ENCODE measurements at regions not wholly inside any gene's neighbourhood (a gene's known extent, or its start where the extent isn't known, plus 50 kb on each side); places are given as distances from the start of the nearest gene placed in this dataset.
"Not testable (repeated sequence)": the region's sequence is repeated elsewhere in the genome, so short reads cannot be mapped to it uniquely, and the experiment has no call there.

GRCh38 chr17:27944546-27945332, 51.6 kb upstream of the LYRM9 start:
- H3K36me3 ChIP-seq (ENCODE audit: insufficient read depth, low read length) = no peaks in the 10 kb centered on the region
- H3K9ac ChIP-seq (ENCODE audit: low read depth, low read length) = no peak overlapping the region
- H3K27ac ChIP-seq (ENCODE audit: low read depth, low read length) = no peak overlapping the region
- WGBS = 83% methylated on average over 8 of the region's 8 CpGs
- H3K9me3 ChIP-seq (ENCODE audit: insufficient read depth, low read depth, low read length) = no peaks in the 10 kb centered on the region
- H3K4me3 ChIP-seq (ENCODE audit: low read length) = no peak overlapping the region
- peaks cover 12% of the 10 kb centered on the region for H3K4me1 ChIP-seq (ENCODE audit: insufficient read depth, low read length)
- H3K27me3 ChIP-seq (ENCODE audit: insufficient read depth, low read length) = no peaks in the 10 kb centered on the region

- Histone ChIP-seq H3K27ac (ENCODE audit: low read depth, low read length) (no peak overlapping the region), H3K4me3 (ENCODE audit: low read length) (no peak overlapping the region), H3K9ac (ENCODE audit: low read depth, low read length) (no peak overlapping the region), H3K36me3 (ENCODE audit: insufficient read depth, low read length) (no peaks in the 10 kb centered on the region), H3K9me3 (ENCODE audit: insufficient read depth, low read depth, low read length) (no peaks in the 10 kb centered on the region), H3K27me3 (ENCODE audit: insufficient read depth, low read length) (no peaks in the 10 kb centered on the region), H3K4me1 (ENCODE audit: insufficient read depth, low read length) (peaks cover 6% of the 10 kb centered on the region)
- 87% methylated on average over 6 of the region's 6 CpGs for WGBS
These were observed 52.1 kb upstream of the LYRM9 start for GRCh38 chr17:27945333-27945616.

- 87% methylated on average over 5 of the region's 5 CpGs for WGBS
- H3K36me3 ChIP-seq (ENCODE audit: insufficient read depth, low read length) = no peaks in the 10 kb centered on the region
- H3K4me1 ChIP-seq (ENCODE audit: insufficient read depth, low read length) = peaks cover 5% of the 10 kb centered on the region
- no peaks in the 10 kb centered on the region for H3K9me3 ChIP-seq (ENCODE audit: insufficient read depth, low read depth, low read length)
- no peak overlapping the region for H3K9ac ChIP-seq (ENCODE audit: low read depth, low read length)
- no peak overlapping the region for H3K27ac ChIP-seq (ENCODE audit: low read depth, low read length)
- H3K4me3 ChIP-seq (ENCODE audit: low read length) = no peak overlapping the region
- no peaks in the 10 kb centered on the region for H3K27me3 ChIP-seq (ENCODE audit: insufficient read depth, low read length)
These were observed 52.8 kb upstream of the LYRM9 start for GRCh38 chr17:27945953-27946352.

- WGBS = 98% methylated on average over 2 of the region's 2 CpGs
These were observed 53.3 kb upstream of the LYRM9 start for GRCh38 chr17:27946513-27946912.

GRCh38 chr17:27947005-27947406, 53.8 kb upstream of the LYRM9 start:
- Histone ChIP-seq H3K4me1 (ENCODE audit: insufficient read depth, low read length) (peaks cover 5% of the 10 kb centered on the region), H3K9me3 (ENCODE audit: insufficient read depth, low read depth, low read length) (no peaks in the 10 kb centered on the region), H3K4me3 (ENCODE audit: low read length) (no peak overlapping the region), H3K9ac (ENCODE audit: low read depth, low read length) (no peak overlapping the region), H3K36me3 (ENCODE audit: insufficient read depth, low read length) (no peaks in the 10 kb centered on the region), H3K27me3 (ENCODE audit: insufficient read depth, low read length) (no peaks in the 10 kb centered on the region), H3K27ac (ENCODE audit: low read depth, low read length) (no peak overlapping the region)
- WGBS = 69% methylated on average over 4 of the region's 4 CpGs

More at GRCh38 chr17:27946513-27946912, 53.3 kb upstream of the LYRM9 start:
- Histone ChIP-seq H3K36me3 (ENCODE audit: insufficient read depth, low read length) (no peaks in the 10 kb centered on the region), H3K9ac (ENCODE audit: low read depth, low read length) (no peak overlapping the region), H3K4me1 (ENCODE audit: insufficient read depth, low read length) (peaks cover 5% of the 10 kb centered on the region), H3K27me3 (ENCODE audit: insufficient read depth, low read length) (no peaks in the 10 kb centered on the region), H3K4me3 (ENCODE audit: low read length) (no peak overlapping the region), H3K9me3 (ENCODE audit: insufficient read depth, low read depth, low read length) (no peaks in the 10 kb centered on the region), H3K27ac (ENCODE audit: low read depth, low read length) (no peak overlapping the region)

GRCh38 chr17:27949304-27949703, 56.1 kb upstream of the LYRM9 start:
- Histone ChIP-seq H3K4me3 (ENCODE audit: low read length) (no peak overlapping the region), H3K4me1 (ENCODE audit: insufficient read depth, low read length) (peaks cover 6% of the 10 kb centered on the region), H3K9ac (ENCODE audit: low read depth, low read length) (no peak overlapping the region), H3K9me3 (ENCODE audit: insufficient read depth, low read depth, low read length) (no peaks in the 10 kb centered on the region), H3K36me3 (ENCODE audit: insufficient read depth, low read length) (no peaks in the 10 kb centered on the region), H3K27ac (ENCODE audit: low read depth, low read length) (no peak overlapping the region), H3K27me3 (ENCODE audit: insufficient read depth, low read length) (no peaks in the 10 kb centered on the region)
- WGBS = 69% methylated on average over 3 of the region's 3 CpGs

- H3K27me3 ChIP-seq (ENCODE audit: insufficient read depth, low read length); H3K9me3 ChIP-seq (ENCODE audit: insufficient read depth, low read depth, low read length); H3K27ac ChIP-seq (ENCODE audit: low read depth, low read length); H3K36me3 ChIP-seq (ENCODE audit: insufficient read depth, low read length); H3K9ac ChIP-seq (ENCODE audit: low read depth, low read length); H3K4me3 ChIP-seq (ENCODE audit: low read length): not testable (repeated sequence)
- peaks cover 10% of the 10 kb centered on the region for H3K4me1 ChIP-seq (ENCODE audit: insufficient read depth, low read length)
- 95% methylated on average over 7 of the region's 7 CpGs for WGBS
These were observed 57.1 kb upstream of the LYRM9 start for GRCh38 chr17:27950225-27950624.

GRCh38 chr17:27950995-27951394, 57.8 kb upstream of the LYRM9 start:
- Histone ChIP-seq H3K4me1 (ENCODE audit: insufficient read depth, low read length) (peaks cover 10% of the 10 kb centered on the region), H3K27ac (ENCODE audit: low read depth, low read length) (no peak overlapping the region), H3K9me3 (ENCODE audit: insufficient read depth, low read depth, low read length) (no peaks in the 10 kb centered on the region), H3K36me3 (ENCODE audit: insufficient read depth, low read length) (no peaks in the 10 kb centered on the region), H3K9ac (ENCODE audit: low read depth, low read length) (no peak overlapping the region), H3K4me3 (ENCODE audit: low read length) (no peak overlapping the region), H3K27me3 (ENCODE audit: insufficient read depth, low read length) (no peaks in the 10 kb centered on the region)
- 92% methylated on average over 5 of the region's 5 CpGs for WGBS

- no peaks in the 10 kb centered on the region for H3K36me3 ChIP-seq (ENCODE audit: insufficient read depth, low read length)
- H3K9ac ChIP-seq (ENCODE audit: low read depth, low read length) = no peak overlapping the region
- 89% methylated on average over 6 of the region's 6 CpGs for WGBS
- no peak overlapping the region for H3K4me3 ChIP-seq (ENCODE audit: low read length)
- no peaks in the 10 kb centered on the region for H3K27me3 ChIP-seq (ENCODE audit: insufficient read depth, low read length)
- no peaks in the 10 kb centered on the region for H3K9me3 ChIP-seq (ENCODE audit: insufficient read depth, low read depth, low read length)
- H3K27ac ChIP-seq (ENCODE audit: low read depth, low read length) = no peak overlapping the region
- peaks cover 14% of the 10 kb centered on the region for H3K4me1 ChIP-seq (ENCODE audit: insufficient read depth, low read length)
These were observed 58.7 kb upstream of the LYRM9 start for GRCh38 chr17:27951872-27952271.

- H3K36me3 ChIP-seq (ENCODE audit: insufficient read depth, low read length) = no peaks in the 10 kb centered on the region
- H3K9ac ChIP-seq (ENCODE audit: low read depth, low read length) = no peak overlapping the region
- no peak overlapping the region for H3K4me3 ChIP-seq (ENCODE audit: low read length)
- H3K27me3 ChIP-seq (ENCODE audit: insufficient read depth, low read length) = no peaks in the 10 kb centered on the region
- H3K9me3 ChIP-seq (ENCODE audit: insufficient read depth, low read depth, low read length) = no peaks in the 10 kb centered on the region
- 89% methylated on average over 7 of the region's 7 CpGs for WGBS
- no peak overlapping the region for H3K27ac ChIP-seq (ENCODE audit: low read depth, low read length)
- H3K4me1 ChIP-seq (ENCODE audit: insufficient read depth, low read length) = peaks cover 18% of the 10 kb centered on the region
These were observed 59.2 kb upstream of the LYRM9 start for GRCh38 chr17:27952366-27952765.

- H3K9me3 ChIP-seq (ENCODE audit: insufficient read depth, low read depth, low read length) = no peaks in the 10 kb centered on the region
- no peak overlapping the region for H3K27ac ChIP-seq (ENCODE audit: low read depth, low read length)
- H3K9ac ChIP-seq (ENCODE audit: low read depth, low read length) = no peak overlapping the region
- no peaks in the 10 kb centered on the region for H3K36me3 ChIP-seq (ENCODE audit: insufficient read depth, low read length)
- peaks cover 29% of the 10 kb centered on the region for H3K4me1 ChIP-seq (ENCODE audit: insufficient read depth, low read length)
- H3K27me3 ChIP-seq (ENCODE audit: insufficient read depth, low read length) = no peaks in the 10 kb centered on the region
- WGBS = 79% methylated on average over 8 of the region's 8 CpGs
- H3K4me3 ChIP-seq (ENCODE audit: low read length) = no peak overlapping the region
These were observed 61.7 kb upstream of the LYRM9 start for GRCh38 chr17:27954548-27955495.

Measured in HUES64 (cell line).